Colonic mucosa (tissue), 4 donors: ENCODE measurements at regions not wholly inside any gene's neighbourhood (a gene's known extent, or its start where the extent isn't known, plus 50 kb on each side); places are given as distances from the start of the nearest gene placed in this dataset.

ENCODE experiments used
- DNase-seq: peaks from one replicate; pipeline ENCODE4 v3.0.0-alpha.2; 2020
- H3K27ac ChIP-seq: fragments of 200-600 bp; one replicate; pipeline ENCODE4 v1.8.0; 2021
- H3K27me3 ChIP-seq: fragments of 200-600 bp; one replicate; pipeline ENCODE4 v1.8.0; 2021
- H3K36me3 ChIP-seq: fragments of 200-600 bp; one replicate; pipeline ENCODE4 v1.8.0; 2021
- H3K4me1 ChIP-seq: fragments of 200-600 bp; one replicate; pipeline ENCODE4 v1.8.0; 2021; ENCODE audit warnings: mild to moderate bottlenecking
- H3K4me3 ChIP-seq: fragments of 200-600 bp; one replicate; pipeline ENCODE4 v1.8.0; 2021
- H3K9ac ChIP-seq, 2 donors: one replicate each; pipeline ENCODE4 v1.7.0; 2013; ENCODE audit warnings: control low read depth in 2 of 2, low read depth in 2 of 2, low read length in 2 of 2
- H3K9me3 ChIP-seq: fragments of 200-600 bp; one replicate; pipeline ENCODE4 v1.8.0; 2021
- CTCF ChIP-seq: fragments of 200-600 bp; IDR thresholded peaks from one replicate; pipeline ENCODE4 v1.8.0; 2022; ENCODE audit warnings: antibody characterized with exemption, mild to moderate bottlenecking
- intact Hi-C: fragments of 100-400 bp; cut with DNase I; formaldehyde crosslinking; loops from one replicate; pipeline ENCODE4 v1.14.1; 2022
- donor health status: healthy.
- donor health status: DM: no; HTN: no; CAD: no.
- donor health status: DM: no; HTN: no; CAD: no.

- no peak overlapping the region for H3K9ac ChIP-seq
- no peaks in the 10 kb centered on the region for H3K27me3 ChIP-seq
- H3K9me3 ChIP-seq: no peaks in the 10 kb centered on the region
- intact Hi-C loops: no loop called here
- H3K4me1 ChIP-seq: no peaks in the 10 kb centered on the region
- no peaks in the 10 kb centered on the region for H3K36me3 ChIP-seq
- DNase-seq: no peak
- TF ChIP-seq CTCF: no peak
- H3K27ac ChIP-seq: no peak overlapping the region
- H3K4me3 ChIP-seq: no peak overlapping the region
Observed at GRCh38 chr11:104432981-104433380, 269.0 kb upstream of the PDGFD start.

GRCh38 chr11:104432526-104432925 lies 268.6 kb upstream of the PDGFD start:
- TF ChIP-seq CTCF: no peak
- Histone ChIP-seq H3K27ac (no peak overlapping the region), H3K4me3 (no peak overlapping the region), H3K9ac (no peak overlapping the region), H3K27me3 (no peaks in the 10 kb centered on the region), H3K9me3 (no peaks in the 10 kb centered on the region), H3K4me1 (no peaks in the 10 kb centered on the region), H3K36me3 (no peaks in the 10 kb centered on the region)
- no peak for DNase-seq
- intact Hi-C loops: no loop called here

GRCh38 chr11:104422324-104422944 lies 258.5 kb upstream of the PDGFD start:
- intact Hi-C loops: no loop called here
- no peaks in the 10 kb centered on the region for H3K36me3 ChIP-seq
- no peak overlapping the region for H3K27ac ChIP-seq
- no peak for TF ChIP-seq CTCF
- no peak overlapping the region for H3K9ac ChIP-seq
- no peaks in the 10 kb centered on the region for H3K4me1 ChIP-seq
- no peaks in the 10 kb centered on the region for H3K27me3 ChIP-seq
- H3K4me3 ChIP-seq: no peak overlapping the region
- no peaks in the 10 kb centered on the region for H3K9me3 ChIP-seq
- no peak for DNase-seq

GRCh38 chr11:104410336-104410735 lies 246.4 kb upstream of the PDGFD start:
- intact Hi-C loops: no loop called here
- no peaks in the 10 kb centered on the region for H3K4me1 ChIP-seq
- H3K4me3 ChIP-seq: no peak overlapping the region
- no peaks in the 10 kb centered on the region for H3K27me3 ChIP-seq
- H3K36me3 ChIP-seq: no peaks in the 10 kb centered on the region
- H3K27ac ChIP-seq: no peak overlapping the region
- TF ChIP-seq CTCF: no peak
- no peak overlapping the region for H3K9ac ChIP-seq
- no peaks in the 10 kb centered on the region for H3K9me3 ChIP-seq
- DNase-seq: no peak

GRCh38 chr11:104408630-104409029 lies 244.7 kb upstream of the PDGFD start:
- no peak for TF ChIP-seq CTCF
- H3K9ac ChIP-seq: no peak overlapping the region
- H3K4me3 ChIP-seq: no peak overlapping the region
- H3K27ac ChIP-seq: no peak overlapping the region
- H3K36me3 ChIP-seq: no peaks in the 10 kb centered on the region
- H3K9me3 ChIP-seq: no peaks in the 10 kb centered on the region
- H3K4me1 ChIP-seq: no peaks in the 10 kb centered on the region
- H3K27me3 ChIP-seq: no peaks in the 10 kb centered on the region
- DNase-seq: no peak
- intact Hi-C loops: no loop called here
